Activated CD8-positive, alpha-beta memory T cell treated with anti-CD3 and anti-CD28 coated beads for 24 hours (primary cell): ENCODE measurements at regions not wholly inside any gene's neighbourhood (a gene's known extent, or its start where the extent isn't known, plus 50 kb on each side); places are given as distances from the start of the nearest gene placed in this dataset.
A peak's percentile ranks its signal among the peaks of the same experiment; 100 is the strongest.

Source experiments
- DNase-seq: peaks from one replicate; pipeline ENCODE4 v3.0.0-alpha.2; 2020

- no peak for DNase-seq
Observed at GRCh38 chr16:79327836-79328235, 272.7 kb downstream of the MAF start.

- DNase-seq = no peak
Observed at GRCh38 chr16:79326549-79326948, 274.0 kb downstream of the MAF start.

GRCh38 chr16:79325226-79325945 lies 275.2 kb downstream of the MAF start:
- DNase-seq = no peak

GRCh38 chr16:79320956-79321355 lies 279.6 kb downstream of the MAF start:
- no peak for DNase-seq

- DNase-seq = no peak
Observed at GRCh38 chr16:79318143-79318899, 282.2 kb downstream of the MAF start.

GRCh38 chr16:79317521-79317920 lies 283.0 kb downstream of the MAF start:
- DNase-seq = no peak

- DNase-seq = no peak
Observed at GRCh38 chr16:79317026-79317425, 283.5 kb downstream of the MAF start.

GRCh38 chr16:79316004-79316458 lies 284.5 kb downstream of the MAF start:
- peak; percentile 74 for DNase-seq

- DNase-seq = no peak
Observed at GRCh38 chr16:79312502-79312901, 288.0 kb downstream of the MAF start.

- no peak for DNase-seq
Observed at GRCh38 chr16:79310710-79311109, 289.8 kb downstream of the MAF start.

- DNase-seq = no peak
Observed at GRCh38 chr16:79309606-79310005, 290.9 kb downstream of the MAF start.

- DNase-seq = no peak
Observed at GRCh38 chr16:79307214-79307613, 293.3 kb downstream of the MAF start.

- no peak for DNase-seq
Observed at GRCh38 chr16:79305074-79305473, 295.5 kb downstream of the MAF start.

GRCh38 chr16:79303959-79304387 lies 296.6 kb downstream of the MAF start:
- no peak for DNase-seq

- DNase-seq = no peak
Observed at GRCh38 chr16:79303206-79303605, 297.3 kb downstream of the MAF start.

GRCh38 chr16:79302731-79303130 lies 297.8 kb downstream of the MAF start:
- DNase-seq = no peak

- DNase-seq = no peak
Observed at GRCh38 chr16:79301051-79301450, 299.5 kb downstream of the MAF start.

GRCh38 chr16:79298894-79299799 lies 301.4 kb downstream of the MAF start:
- DNase-seq = no peak

- DNase-seq = no peak
Observed at GRCh38 chr16:79298476-79298875, 302.1 kb downstream of the MAF start.

- no peak for DNase-seq
Observed at GRCh38 chr16:79297805-79298204, 302.7 kb downstream of the MAF start.

GRCh38 chr16:79297296-79297695 lies 303.2 kb downstream of the MAF start:
- no peak for DNase-seq

GRCh38 chr16:79296491-79296890 lies 304.0 kb downstream of the MAF start:
- DNase-seq = no peak

- DNase-seq = no peak
Observed at GRCh38 chr16:79295746-79296145, 304.8 kb downstream of the MAF start.
